ACC112 (cell line): ENCODE measurements at regions not wholly inside any gene's neighbourhood (a gene's known extent, or its start where the extent isn't known, plus 50 kb on each side); places are given as distances from the start of the nearest gene placed in this dataset.

Experiments used
- H2AFZ ChIP-seq: fragments of 200-600 bp; sonication (generic); one replicate; pipeline ENCODE4 v1.6.0; 2017; ENCODE audit warnings: antibody characterized with exemption, low read length; ENCODE audit not compliant: unreplicated experiment
- H3K27ac ChIP-seq: fragments of 200-600 bp; sonication (generic); 2 replicates; pipeline ENCODE4 v1.5.1; 2014; ENCODE audit warnings: low read depth, mild to moderate bottlenecking, antibody characterized with exemption, low read length, moderate library complexity
- H3K27me3 ChIP-seq: fragments of 200-600 bp; sonication (generic); 2 replicates; pipeline ENCODE4 v1.6.1; 2014; ENCODE audit warnings: mild to moderate bottlenecking, antibody characterized with exemption, low read length, moderate library complexity, mixed read lengths; ENCODE audit not compliant: insufficient read depth
- H3K36me3 ChIP-seq: fragments of 200-600 bp; sonication (generic); 2 replicates; pipeline ENCODE4 v1.6.1; 2016; ENCODE audit warnings: mild to moderate bottlenecking, antibody characterized with exemption, low read length, moderate library complexity, mixed read lengths; ENCODE audit not compliant: insufficient read depth
- H3K4me1 ChIP-seq: fragments of 200-600 bp; sonication (generic); one replicate; pipeline ENCODE4 v1.6.1; 2016; ENCODE audit warnings: low read length, mixed read lengths; ENCODE audit not compliant: insufficient read depth, unreplicated experiment, control insufficient read depth
- H3K4me3 ChIP-seq: fragments of 200-600 bp; sonication (generic); 2 replicates; pipeline ENCODE4 v1.5.1; 2014; ENCODE audit warnings: mild to moderate bottlenecking, low read depth, low read length
- H3K79me2 ChIP-seq: fragments of 200-600 bp; sonication (generic); one replicate; pipeline ENCODE4 v1.6.0; 2016; ENCODE audit warnings: low read length; ENCODE audit not compliant: control insufficient read depth, unreplicated experiment, insufficient read depth

DNA sequence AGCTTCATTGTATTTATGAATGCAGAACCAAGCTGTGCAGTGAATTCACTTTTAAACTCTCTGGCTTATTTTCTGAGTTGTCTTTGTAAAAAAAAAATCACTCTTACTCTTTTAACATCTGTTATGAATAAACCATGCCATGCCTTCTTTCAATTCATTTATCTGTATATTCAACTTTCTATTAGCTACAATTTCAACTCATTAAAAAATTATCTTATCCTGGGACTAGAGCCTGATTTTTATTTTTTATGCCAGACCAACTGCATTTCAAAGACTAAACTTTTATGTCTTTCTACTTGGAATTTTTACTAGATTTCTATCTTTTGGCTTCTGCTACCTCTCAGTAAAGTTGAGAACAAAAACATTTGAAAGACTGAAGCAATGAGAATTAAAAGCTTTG, 342.7 kb downstream of the DEPDC1B start:
- H2AFZ ChIP-seq = no peak overlapping the region
- H3K27me3 ChIP-seq = no peaks in the 10 kb centered on the region
- H3K4me1 ChIP-seq = no peaks in the 10 kb centered on the region
- H3K27ac ChIP-seq = no peak overlapping the region
- no peak overlapping the region for H3K4me3 ChIP-seq
- no peaks in the 10 kb centered on the region for H3K36me3 ChIP-seq
- no peaks in the 10 kb centered on the region for H3K79me2 ChIP-seq

DNA sequence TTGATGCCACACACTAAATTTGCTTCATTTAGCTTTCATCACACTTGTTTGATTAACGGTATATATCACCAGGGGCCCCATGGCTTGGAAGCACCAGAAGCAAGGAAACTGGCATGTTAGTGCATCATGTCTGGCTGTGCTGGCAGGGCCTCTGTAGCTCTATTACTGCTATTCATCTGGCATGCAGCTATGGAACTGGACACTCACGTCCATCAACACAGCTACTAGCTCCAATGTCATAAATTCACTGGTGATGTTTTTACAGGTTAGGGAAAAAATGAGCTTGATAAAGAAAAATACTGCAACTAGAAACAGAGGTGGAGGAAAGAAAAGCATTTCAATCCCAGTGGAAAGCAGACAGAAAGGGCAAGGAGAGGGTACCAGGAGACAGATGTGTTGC, 343.2 kb downstream of the DEPDC1B start:
- Histone ChIP-seq H3K36me3 (no peaks in the 10 kb centered on the region), H3K27me3 (no peaks in the 10 kb centered on the region), H3K27ac (no peak overlapping the region), H3K79me2 (no peaks in the 10 kb centered on the region), H3K4me3 (no peak overlapping the region), H2AFZ (no peak overlapping the region), H3K4me1 (no peaks in the 10 kb centered on the region)

DNA sequence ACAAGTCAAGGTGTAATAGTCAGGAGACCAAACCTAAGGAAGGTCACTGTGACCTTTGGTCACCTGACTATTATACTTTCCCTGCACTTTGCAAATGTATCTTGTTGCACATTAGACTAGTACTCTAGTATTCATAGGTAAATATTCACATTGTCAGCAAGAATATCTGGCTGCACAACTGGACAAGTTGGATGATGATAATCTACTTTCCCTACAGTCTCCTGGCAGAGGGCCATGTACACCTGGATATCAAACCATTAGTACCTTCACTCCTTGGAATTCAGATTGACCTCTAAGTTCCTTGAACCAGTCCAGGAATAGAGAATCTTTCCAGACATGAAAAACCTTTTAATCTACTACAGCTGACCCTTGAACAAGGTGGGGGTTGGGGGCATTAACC, 344.8 kb downstream of the DEPDC1B start:
- Histone ChIP-seq H3K4me3 (no peak overlapping the region), H3K4me1 (no peaks in the 10 kb centered on the region), H2AFZ (no peak overlapping the region), H3K27ac (no peak overlapping the region), H3K79me2 (no peaks in the 10 kb centered on the region), H3K36me3 (no peaks in the 10 kb centered on the region), H3K27me3 (no peaks in the 10 kb centered on the region)

DNA sequence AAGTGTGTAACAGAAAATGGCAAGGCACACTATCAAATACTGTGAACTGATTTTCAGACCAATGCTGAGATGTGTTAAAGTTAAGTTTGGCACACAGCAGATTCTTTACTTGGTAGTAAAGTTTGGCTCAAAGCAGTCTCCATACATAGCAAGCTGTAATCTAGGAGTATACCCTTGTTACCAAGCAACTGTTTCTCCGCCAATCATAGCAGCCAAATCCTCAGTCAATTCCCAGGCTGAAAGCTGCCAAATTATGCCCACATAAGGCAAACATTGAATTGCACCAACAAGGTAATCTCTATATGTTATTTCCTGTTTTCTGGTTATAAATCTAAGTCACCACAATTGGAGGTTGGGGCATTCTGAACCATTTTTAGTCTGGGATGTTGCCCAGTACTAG, 345.7 kb downstream of the DEPDC1B start:
- Histone ChIP-seq H3K27me3 (no peaks in the 10 kb centered on the region), H3K36me3 (no peaks in the 10 kb centered on the region), H3K27ac (no peak overlapping the region), H2AFZ (no peak overlapping the region), H3K4me1 (no peaks in the 10 kb centered on the region), H3K4me3 (no peak overlapping the region), H3K79me2 (no peaks in the 10 kb centered on the region)

DNA sequence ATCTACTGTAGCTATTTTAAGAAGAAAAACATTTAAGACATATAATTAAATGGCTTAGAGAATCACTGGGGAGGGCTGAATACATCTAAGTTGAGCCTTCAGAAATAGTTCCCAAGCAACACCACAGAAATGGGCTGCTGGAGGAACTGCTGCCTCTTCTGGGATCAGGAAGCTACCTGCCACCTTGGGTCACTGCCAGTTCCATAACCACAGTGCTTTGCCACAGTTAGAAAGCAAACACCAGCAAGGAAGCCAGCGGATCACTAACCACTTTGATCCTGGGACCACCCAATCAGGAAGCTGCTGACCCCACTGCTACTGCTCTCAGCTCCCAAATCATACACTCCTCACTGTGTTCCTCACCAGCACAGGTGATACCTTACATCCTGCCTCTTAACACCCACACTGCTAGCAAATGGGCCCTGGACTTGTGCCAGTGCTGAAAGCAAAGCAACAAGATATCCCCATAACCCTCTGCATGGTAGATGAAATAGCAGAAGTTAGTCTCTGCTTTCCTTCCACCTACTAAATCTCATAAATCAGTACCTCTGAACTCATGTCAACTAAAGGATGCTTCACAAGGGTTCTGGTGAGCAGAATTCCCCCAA, 346.9 kb downstream of the DEPDC1B start:
- no peaks in the 10 kb centered on the region for H3K36me3 ChIP-seq
- no peak overlapping the region for H2AFZ ChIP-seq
- H3K4me1 ChIP-seq = no peaks in the 10 kb centered on the region
- no peak overlapping the region for H3K4me3 ChIP-seq
- no peaks in the 10 kb centered on the region for H3K27me3 ChIP-seq
- H3K27ac ChIP-seq = no peak overlapping the region
- no peaks in the 10 kb centered on the region for H3K79me2 ChIP-seq

DNA sequence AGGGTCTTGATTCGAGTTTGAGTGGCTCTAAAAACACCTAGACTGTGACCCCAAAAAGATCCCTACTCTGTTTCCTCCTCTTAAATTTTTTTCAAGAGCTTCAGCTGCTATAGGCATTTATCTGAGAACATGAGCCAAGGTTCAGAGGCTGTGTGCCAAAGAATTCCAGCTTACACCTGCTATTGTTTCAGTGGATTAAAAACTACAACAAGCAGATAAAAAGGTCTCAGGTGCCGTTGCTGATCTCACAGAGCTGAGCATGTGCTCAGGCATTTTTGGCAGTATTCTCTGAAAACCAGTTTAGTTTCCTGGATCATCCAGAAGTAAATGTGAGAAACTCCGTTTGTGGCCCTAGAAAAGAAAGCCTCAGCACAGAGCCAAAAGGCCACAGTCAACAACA, 349.2 kb downstream of the DEPDC1B start:
- Histone ChIP-seq H3K27me3 (no peaks in the 10 kb centered on the region), H3K79me2 (no peaks in the 10 kb centered on the region), H3K4me3 (no peak overlapping the region), H2AFZ (no peak overlapping the region), H3K36me3 (no peaks in the 10 kb centered on the region), H3K4me1 (no peaks in the 10 kb centered on the region), H3K27ac (no peak overlapping the region)

DNA sequence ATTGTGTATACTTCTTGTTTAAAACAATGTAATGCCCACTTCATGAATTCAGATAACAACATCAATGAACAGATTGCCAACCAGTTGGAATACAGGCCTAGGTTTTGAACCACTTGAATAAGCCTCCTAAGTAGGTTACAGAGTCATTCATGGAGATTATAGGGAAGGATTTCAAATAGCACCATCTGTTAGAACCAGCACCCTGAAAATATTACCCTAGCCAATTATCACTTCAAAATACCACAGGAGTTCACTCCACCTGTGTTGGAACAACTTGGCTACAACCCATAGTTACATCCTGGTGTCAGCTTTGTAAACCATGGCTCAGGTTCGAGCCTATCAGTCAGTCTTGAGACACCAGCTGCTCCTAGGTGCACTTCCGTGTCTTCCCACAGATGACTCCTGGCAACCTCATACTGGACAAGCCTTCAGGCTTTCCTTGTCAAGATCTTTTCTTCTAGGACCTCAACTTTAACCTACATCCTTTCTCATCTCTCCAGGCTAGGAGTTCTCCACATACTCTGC, 350.0 kb downstream of the DEPDC1B start:
- no peaks in the 10 kb centered on the region for H3K79me2 ChIP-seq
- H3K4me1 ChIP-seq = no peaks in the 10 kb centered on the region
- no peaks in the 10 kb centered on the region for H3K27me3 ChIP-seq

DNA sequence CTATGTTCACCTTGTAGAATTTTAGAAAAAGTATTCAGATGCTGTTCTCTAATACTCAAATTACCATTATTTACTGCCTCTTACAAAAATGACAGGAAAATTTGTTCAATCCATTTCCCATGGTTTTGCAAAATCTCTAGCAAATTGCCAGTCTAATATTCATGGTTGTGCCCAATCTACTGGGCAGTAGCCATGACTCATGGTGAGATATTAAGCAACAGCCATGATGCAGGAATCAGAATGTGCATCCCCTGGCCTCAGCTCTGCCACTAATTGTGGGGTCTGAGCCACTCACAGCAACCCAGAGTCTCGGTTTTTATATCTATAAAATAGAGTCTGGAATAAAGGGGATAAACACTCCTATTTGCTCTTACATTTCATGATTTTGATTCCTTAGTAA, 353.6 kb downstream of the DEPDC1B start:
- Histone ChIP-seq H2AFZ (no peak overlapping the region), H3K4me1 (no peaks in the 10 kb centered on the region), H3K27ac (no peak overlapping the region), H3K36me3 (no peaks in the 10 kb centered on the region), H3K4me3 (no peak overlapping the region), H3K79me2 (no peaks in the 10 kb centered on the region), H3K27me3 (no peaks in the 10 kb centered on the region)

More for the DNA sequence above, 350.0 kb downstream of the DEPDC1B start:
- Histone ChIP-seq H3K4me3 (no peak overlapping the region), H3K36me3 (no peaks in the 10 kb centered on the region), H3K27ac (no peak overlapping the region), H2AFZ (no peak overlapping the region)

DNA sequence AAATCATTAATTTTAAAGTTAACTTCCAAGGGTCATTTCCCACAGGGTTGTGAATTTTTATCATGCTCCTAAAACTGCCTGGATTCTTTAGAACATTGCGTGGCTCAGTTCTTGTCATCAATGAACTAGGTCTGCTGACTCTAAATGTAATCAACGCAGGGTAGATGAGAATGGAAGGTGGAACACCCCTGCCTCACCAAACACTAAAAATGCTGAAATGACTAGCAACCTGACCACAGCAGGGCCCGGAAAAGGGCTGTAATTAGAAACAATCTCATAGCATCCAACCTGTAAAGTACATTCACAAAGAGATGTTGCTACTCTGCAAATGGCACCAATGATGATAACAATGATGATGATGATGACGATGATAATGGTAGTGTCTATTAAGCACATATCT, 356.9 kb downstream of the DEPDC1B start:
- Histone ChIP-seq H2AFZ (no peak overlapping the region), H3K79me2 (no peaks in the 10 kb centered on the region), H3K4me1 (no peaks in the 10 kb centered on the region), H3K27ac (no peak overlapping the region), H3K4me3 (no peak overlapping the region), H3K36me3 (no peaks in the 10 kb centered on the region), H3K27me3 (no peaks in the 10 kb centered on the region)

DNA sequence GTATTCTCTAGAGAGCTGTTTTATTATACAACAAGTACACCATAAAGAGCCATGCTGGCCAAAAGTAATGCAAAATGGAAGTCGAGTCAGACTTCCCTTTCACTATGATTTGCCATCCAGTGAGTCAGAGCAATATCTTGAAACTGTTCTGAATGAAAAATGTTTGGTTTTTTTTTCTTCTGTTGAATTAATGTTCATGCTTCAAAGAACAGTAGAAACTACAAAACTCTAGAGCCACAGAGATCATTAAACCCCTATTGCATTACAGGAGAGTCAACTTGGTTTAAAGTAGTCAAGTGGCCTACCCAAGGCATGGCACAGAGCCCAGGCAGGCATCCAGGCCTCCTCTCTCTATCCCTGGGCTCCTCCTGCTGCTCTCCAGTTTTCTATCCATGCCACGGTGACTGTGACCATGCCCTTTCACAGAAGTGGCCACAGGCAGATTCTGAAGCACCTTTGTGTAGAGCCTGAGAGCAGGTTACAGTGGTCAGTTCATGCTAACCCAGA, 358.9 kb downstream of the DEPDC1B start:
- H3K27ac ChIP-seq = no peak overlapping the region
- H3K4me3 ChIP-seq = no peak overlapping the region
- no peak overlapping the region for H2AFZ ChIP-seq
- H3K36me3 ChIP-seq = no peaks in the 10 kb centered on the region
- H3K27me3 ChIP-seq = no peaks in the 10 kb centered on the region
- no peaks in the 10 kb centered on the region for H3K4me1 ChIP-seq
- H3K79me2 ChIP-seq = no peaks in the 10 kb centered on the region

DNA sequence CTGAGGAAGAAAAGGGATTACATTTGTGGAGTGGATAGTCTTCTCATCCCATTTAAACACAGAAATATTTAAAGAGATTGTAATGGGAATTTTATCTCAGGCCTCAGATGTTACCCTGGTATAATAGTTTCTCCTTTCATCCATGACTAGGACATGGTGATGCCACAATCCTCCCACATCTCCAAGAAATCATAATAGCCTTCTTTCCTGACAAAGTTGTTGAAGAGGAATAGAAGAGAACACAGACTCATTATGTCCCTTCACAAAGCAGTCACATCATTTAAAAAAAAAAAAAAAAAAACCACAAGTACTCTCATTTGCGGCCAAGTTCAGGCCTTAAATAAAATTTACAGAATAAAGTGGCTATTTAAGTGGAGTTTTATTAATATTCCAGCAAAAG, 359.6 kb downstream of the DEPDC1B start:
- H2AFZ ChIP-seq = no peak overlapping the region
- H3K4me3 ChIP-seq = no peak overlapping the region
- no peaks in the 10 kb centered on the region for H3K27me3 ChIP-seq
- no peaks in the 10 kb centered on the region for H3K79me2 ChIP-seq
- H3K4me1 ChIP-seq = no peaks in the 10 kb centered on the region
- H3K27ac ChIP-seq = no peak overlapping the region
- no peaks in the 10 kb centered on the region for H3K36me3 ChIP-seq
